ENCODE measurements at regions not wholly inside any gene's neighbourhood (a gene's known extent, or its start where the extent isn't known, plus 50 kb on each side); places are given as distances from the start of the nearest gene placed in this dataset.
"Not testable (repeated sequence)": the region's sequence is repeated elsewhere in the genome, so short reads cannot be mapped to it uniquely, and the experiment has no call there.

GRCh38 chr1:120647182-120647581, 76.6 kb upstream of the NBPF26 start:
- not testable (repeated sequence) for H3K4me3 ChIP-seq (ENCODE audit: low read depth, low read length); H3K27ac ChIP-seq (ENCODE audit: low read depth, low read length); H3K9me3 ChIP-seq (ENCODE audit: control insufficient read depth, insufficient read depth, low read length); H3K9ac ChIP-seq (ENCODE audit: low read depth, low read length); H3K27me3 ChIP-seq (ENCODE audit: control insufficient read depth, insufficient read depth, low read length); H3K4me1 ChIP-seq (ENCODE audit: control insufficient read depth, insufficient read depth, low read length); H3K36me3 ChIP-seq (ENCODE audit: control insufficient read depth, insufficient read depth, low read length)

DNA sequence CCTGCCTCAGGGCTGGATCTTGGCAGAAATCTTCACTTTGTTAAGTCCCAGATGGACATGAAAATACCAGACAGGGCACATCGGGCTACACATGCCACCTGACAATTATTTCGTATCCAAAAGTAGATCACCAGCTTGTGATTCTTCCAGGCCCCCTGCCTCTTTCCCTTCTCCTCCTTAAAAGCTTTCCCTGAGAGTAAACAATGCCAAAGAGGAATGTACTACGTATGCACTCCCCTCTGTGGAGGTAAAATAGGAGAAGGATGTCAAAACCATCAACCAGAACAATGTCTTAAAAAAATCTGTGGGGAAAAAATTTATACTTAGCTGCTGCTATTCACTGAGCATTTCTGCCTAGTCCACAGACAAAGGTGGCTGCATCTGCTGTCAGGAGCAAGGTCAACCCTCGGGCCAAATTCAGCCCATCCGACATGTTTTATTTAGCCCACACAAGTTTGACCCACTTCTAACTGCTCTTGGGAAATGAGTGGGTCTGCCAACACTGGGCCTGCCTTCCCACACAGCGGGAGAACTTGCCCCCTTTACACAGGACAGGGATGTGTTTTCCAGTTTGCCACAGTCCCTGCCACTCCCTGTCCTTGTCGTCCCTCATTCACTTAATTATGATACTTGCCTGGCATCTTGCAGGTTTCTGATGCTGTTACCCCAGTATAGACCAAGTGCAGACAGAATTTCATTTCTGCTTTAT, 74.7 kb upstream of the NBPF26 start:
- H3K9me3 ChIP-seq (ENCODE audit: control insufficient read depth, insufficient read depth, low read length); H3K27me3 ChIP-seq (ENCODE audit: control insufficient read depth, insufficient read depth, low read length); H3K36me3 ChIP-seq (ENCODE audit: control insufficient read depth, insufficient read depth, low read length); H3K4me1 ChIP-seq (ENCODE audit: control insufficient read depth, insufficient read depth, low read length); H3K27ac ChIP-seq (ENCODE audit: low read depth, low read length); H3K9ac ChIP-seq (ENCODE audit: low read depth, low read length); H3K4me3 ChIP-seq (ENCODE audit: low read depth, low read length): not testable (repeated sequence)

DNA sequence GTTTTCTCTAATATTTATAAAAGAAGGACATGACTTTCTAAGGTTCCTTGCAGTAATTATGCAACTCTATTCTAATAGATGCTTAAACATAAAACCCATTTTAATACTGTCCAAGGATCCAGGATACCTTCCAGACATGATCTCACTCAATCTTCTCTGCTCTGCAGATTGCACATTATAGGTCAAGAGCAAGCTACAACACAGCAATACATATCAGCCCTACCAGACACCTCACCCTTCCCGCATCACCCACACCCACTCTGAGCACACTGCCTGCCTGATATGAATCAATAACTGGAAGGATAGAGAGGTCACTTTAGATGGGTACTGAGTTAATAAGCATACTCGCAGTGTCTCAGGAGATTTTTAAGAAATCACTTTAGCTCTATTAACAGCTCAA, 74.0 kb upstream of the NBPF26 start:
- H3K4me3 ChIP-seq (ENCODE audit: low read depth, low read length); H3K9me3 ChIP-seq (ENCODE audit: control insufficient read depth, insufficient read depth, low read length); H3K9ac ChIP-seq (ENCODE audit: low read depth, low read length); H3K4me1 ChIP-seq (ENCODE audit: control insufficient read depth, insufficient read depth, low read length); H3K27me3 ChIP-seq (ENCODE audit: control insufficient read depth, insufficient read depth, low read length); H3K27ac ChIP-seq (ENCODE audit: low read depth, low read length); H3K36me3 ChIP-seq (ENCODE audit: control insufficient read depth, insufficient read depth, low read length): not testable (repeated sequence)

DNA sequence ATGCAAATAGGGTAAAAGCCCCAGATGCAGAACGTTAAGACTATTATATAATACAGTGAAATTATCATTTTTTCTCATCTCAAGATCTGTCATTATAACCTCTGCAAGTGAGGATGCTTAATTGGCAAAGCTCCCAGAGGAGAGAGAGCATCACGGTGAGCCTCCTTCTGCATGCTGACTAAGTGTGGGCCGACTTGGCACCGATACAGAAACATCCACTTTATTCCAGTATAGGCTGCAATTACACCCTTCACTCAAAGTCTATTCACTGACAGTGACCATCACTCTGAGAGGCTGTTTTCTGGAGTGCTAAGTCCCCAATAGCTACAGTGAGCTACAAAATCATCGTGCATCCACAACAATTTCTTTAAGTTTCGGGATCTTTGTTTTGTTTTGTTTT, 69.6 kb upstream of the NBPF26 start:
- H3K9ac ChIP-seq (ENCODE audit: low read depth, low read length); H3K4me3 ChIP-seq (ENCODE audit: low read depth, low read length); H3K27ac ChIP-seq (ENCODE audit: low read depth, low read length); H3K36me3 ChIP-seq (ENCODE audit: control insufficient read depth, insufficient read depth, low read length); H3K27me3 ChIP-seq (ENCODE audit: control insufficient read depth, insufficient read depth, low read length); H3K4me1 ChIP-seq (ENCODE audit: control insufficient read depth, insufficient read depth, low read length); H3K9me3 ChIP-seq (ENCODE audit: control insufficient read depth, insufficient read depth, low read length): not testable (repeated sequence)

DNA sequence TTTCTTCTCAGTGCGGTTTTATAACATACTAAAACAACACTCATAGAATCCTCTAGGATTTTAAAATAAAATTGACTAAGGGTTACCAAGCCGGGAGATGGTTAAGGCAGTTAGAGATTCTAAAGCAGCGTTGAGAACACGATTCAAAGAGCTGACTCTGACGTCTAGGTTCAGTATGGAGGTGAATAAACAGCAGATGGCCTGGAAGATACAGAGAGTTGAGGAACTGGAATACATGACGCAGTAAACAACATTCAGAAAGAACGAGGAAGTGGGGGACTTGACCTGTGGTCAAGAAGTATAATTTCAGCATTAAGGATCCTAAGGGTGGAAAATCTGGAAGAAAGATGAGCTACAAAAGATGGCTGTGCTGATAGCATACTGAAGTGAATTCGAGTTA, 68.4 kb upstream of the NBPF26 start:
- H3K4me3 ChIP-seq (ENCODE audit: low read depth, low read length); H3K36me3 ChIP-seq (ENCODE audit: control insufficient read depth, insufficient read depth, low read length); H3K27ac ChIP-seq (ENCODE audit: low read depth, low read length); H3K9ac ChIP-seq (ENCODE audit: low read depth, low read length); H3K4me1 ChIP-seq (ENCODE audit: control insufficient read depth, insufficient read depth, low read length); H3K27me3 ChIP-seq (ENCODE audit: control insufficient read depth, insufficient read depth, low read length); H3K9me3 ChIP-seq (ENCODE audit: control insufficient read depth, insufficient read depth, low read length): not testable (repeated sequence)

DNA sequence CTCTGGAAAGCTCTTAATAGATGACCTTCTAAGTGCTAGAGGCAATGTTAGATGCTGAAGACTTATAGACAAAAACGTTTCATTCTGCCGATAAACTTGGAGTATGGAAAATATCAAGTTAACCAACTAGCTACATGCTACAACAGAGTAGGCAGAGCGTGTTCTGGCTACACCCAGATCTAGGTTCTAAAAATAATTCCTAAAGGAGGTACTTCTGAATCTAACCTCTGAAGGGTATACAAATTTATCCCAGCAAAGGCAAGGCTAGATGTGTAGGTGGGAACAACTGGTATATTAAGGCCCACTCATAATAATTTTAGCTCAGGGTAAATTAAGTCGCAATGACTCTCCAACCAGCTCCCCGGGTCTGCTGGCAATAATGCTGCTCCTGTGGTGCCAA, 67.6 kb upstream of the NBPF26 start:
- H3K9ac ChIP-seq (ENCODE audit: low read depth, low read length): not testable (repeated sequence)

GRCh38 chr1:120657804-120658203, 65.9 kb upstream of the NBPF26 start:
- not testable (repeated sequence) for H3K9ac ChIP-seq (ENCODE audit: low read depth, low read length); H3K36me3 ChIP-seq (ENCODE audit: control insufficient read depth, insufficient read depth, low read length); H3K27ac ChIP-seq (ENCODE audit: low read depth, low read length); H3K4me1 ChIP-seq (ENCODE audit: control insufficient read depth, insufficient read depth, low read length); H3K4me3 ChIP-seq (ENCODE audit: low read depth, low read length); H3K27me3 ChIP-seq (ENCODE audit: control insufficient read depth, insufficient read depth, low read length); H3K9me3 ChIP-seq (ENCODE audit: control insufficient read depth, insufficient read depth, low read length)

More for the DNA sequence above, 67.6 kb upstream of the NBPF26 start:
- not testable (repeated sequence) for H3K9me3 ChIP-seq (ENCODE audit: control insufficient read depth, insufficient read depth, low read length); H3K36me3 ChIP-seq (ENCODE audit: control insufficient read depth, insufficient read depth, low read length); H3K4me3 ChIP-seq (ENCODE audit: low read depth, low read length); H3K4me1 ChIP-seq (ENCODE audit: control insufficient read depth, insufficient read depth, low read length); H3K27me3 ChIP-seq (ENCODE audit: control insufficient read depth, insufficient read depth, low read length); H3K27ac ChIP-seq (ENCODE audit: low read depth, low read length)

DNA sequence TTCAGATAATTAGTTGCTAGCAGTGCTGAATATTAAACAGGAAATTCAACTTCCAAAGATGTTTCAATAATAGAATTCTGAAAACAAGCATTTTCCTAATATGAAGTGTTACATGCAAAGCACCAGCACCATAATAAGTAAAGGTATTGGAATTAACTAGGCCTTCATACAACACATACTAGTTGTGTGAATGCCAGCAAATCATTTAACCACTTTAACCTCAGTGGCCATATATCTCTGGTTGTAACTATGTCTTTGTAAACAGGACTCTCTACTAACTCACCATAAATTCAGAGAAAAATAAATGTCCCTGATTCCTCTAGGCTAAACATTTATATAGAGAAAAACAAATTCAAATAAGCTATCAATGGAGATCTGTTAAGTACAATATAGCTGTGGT, 65.1 kb upstream of the NBPF26 start:
- not testable (repeated sequence) for H3K27ac ChIP-seq (ENCODE audit: low read depth, low read length); H3K27me3 ChIP-seq (ENCODE audit: control insufficient read depth, insufficient read depth, low read length); H3K9me3 ChIP-seq (ENCODE audit: control insufficient read depth, insufficient read depth, low read length); H3K4me3 ChIP-seq (ENCODE audit: low read depth, low read length); H3K9ac ChIP-seq (ENCODE audit: low read depth, low read length); H3K4me1 ChIP-seq (ENCODE audit: control insufficient read depth, insufficient read depth, low read length); H3K36me3 ChIP-seq (ENCODE audit: control insufficient read depth, insufficient read depth, low read length)

DNA sequence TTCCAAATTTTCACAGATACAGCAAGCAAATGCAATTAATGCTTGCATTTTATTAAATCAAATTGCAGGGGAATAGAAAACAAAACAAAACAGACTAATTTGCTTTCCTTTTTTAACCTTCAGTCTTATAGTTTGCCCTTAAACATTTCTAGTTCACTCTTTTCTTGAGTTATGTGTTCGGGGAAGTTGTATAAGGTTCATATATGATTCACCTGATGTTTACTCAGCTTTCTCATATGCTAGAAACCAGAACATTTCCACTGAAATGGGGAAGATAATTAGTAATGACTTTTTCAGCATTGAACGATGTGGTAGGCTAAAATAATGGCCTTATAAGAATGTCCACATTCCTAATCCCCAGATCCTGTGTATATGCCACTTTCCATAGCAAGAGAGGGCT, 64.6 kb upstream of the NBPF26 start:
- H3K4me3 ChIP-seq (ENCODE audit: low read depth, low read length); H3K27me3 ChIP-seq (ENCODE audit: control insufficient read depth, insufficient read depth, low read length); H3K27ac ChIP-seq (ENCODE audit: low read depth, low read length); H3K9ac ChIP-seq (ENCODE audit: low read depth, low read length); H3K36me3 ChIP-seq (ENCODE audit: control insufficient read depth, insufficient read depth, low read length); H3K4me1 ChIP-seq (ENCODE audit: control insufficient read depth, insufficient read depth, low read length); H3K9me3 ChIP-seq (ENCODE audit: control insufficient read depth, insufficient read depth, low read length): not testable (repeated sequence)

GRCh38 chr1:120664376-120665249, 59.1 kb upstream of the NBPF26 start:
- H3K36me3 ChIP-seq (ENCODE audit: control insufficient read depth, insufficient read depth, low read length); H3K9ac ChIP-seq (ENCODE audit: low read depth, low read length); H3K4me3 ChIP-seq (ENCODE audit: low read depth, low read length); H3K27ac ChIP-seq (ENCODE audit: low read depth, low read length); H3K9me3 ChIP-seq (ENCODE audit: control insufficient read depth, insufficient read depth, low read length); H3K27me3 ChIP-seq (ENCODE audit: control insufficient read depth, insufficient read depth, low read length); H3K4me1 ChIP-seq (ENCODE audit: control insufficient read depth, insufficient read depth, low read length): not testable (repeated sequence)

DNA sequence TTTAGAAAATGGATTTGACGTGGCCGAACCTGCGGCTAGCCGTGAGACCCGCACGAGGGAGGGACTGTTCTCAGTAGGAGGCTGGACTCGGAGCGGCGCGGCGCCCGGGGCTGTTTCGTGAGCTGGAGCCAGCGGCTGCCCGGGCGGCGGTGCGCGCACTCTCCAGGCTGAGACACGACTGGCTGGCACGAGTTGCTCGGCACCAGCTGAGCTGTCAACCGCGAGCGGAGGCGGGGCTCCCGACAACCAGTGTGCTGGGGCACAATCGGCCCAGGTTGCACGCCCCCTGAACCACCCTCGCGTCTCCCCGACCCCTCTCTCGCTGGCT, 58.5 kb upstream of the NBPF26 start:
- not testable (repeated sequence) for H3K27ac ChIP-seq (ENCODE audit: low read depth, low read length); H3K4me3 ChIP-seq (ENCODE audit: low read depth, low read length); H3K9ac ChIP-seq (ENCODE audit: low read depth, low read length); H3K36me3 ChIP-seq (ENCODE audit: control insufficient read depth, insufficient read depth, low read length); H3K27me3 ChIP-seq (ENCODE audit: control insufficient read depth, insufficient read depth, low read length); H3K9me3 ChIP-seq (ENCODE audit: control insufficient read depth, insufficient read depth, low read length); H3K4me1 ChIP-seq (ENCODE audit: control insufficient read depth, insufficient read depth, low read length)
